Mucosa of rectum (tissue), 2 donors: ENCODE measurements at regions not wholly inside any gene's neighbourhood (a gene's known extent, or its start where the extent isn't known, plus 50 kb on each side); places are given as distances from the start of the nearest gene placed in this dataset.
A peak's percentile ranks its signal among the peaks of the same experiment; 100 is the strongest.

Source experiments
- H3K27ac ChIP-seq, 2 donors: one replicate each; pipeline ENCODE4 v1.7.0; 2013; ENCODE audit warnings: inconsistent platforms in 2 of 2, low read depth in 2 of 2, low read length in 2 of 2
- H3K27me3 ChIP-seq, 2 donors: one replicate each; pipeline ENCODE4 v1.7.0; 2013; ENCODE audit warnings: low read length in 2 of 2; ENCODE audit not compliant: control insufficient read depth in 2 of 2, insufficient read depth in 2 of 2
- H3K36me3 ChIP-seq, 2 donors: one replicate each; pipeline ENCODE4 v1.7.0; 2013; ENCODE audit warnings: low read length in 2 of 2; ENCODE audit not compliant: control insufficient read depth in 2 of 2, insufficient read depth in 2 of 2
- H3K4me1 ChIP-seq, 2 donors: one replicate each; pipeline ENCODE4 v1.7.0; 2013; ENCODE audit warnings: low read length in 2 of 2, mild to moderate bottlenecking in 1 of 2; ENCODE audit not compliant: control insufficient read depth in 2 of 2, insufficient read depth in 2 of 2
- H3K4me3 ChIP-seq, 2 donors: one replicate each; pipeline ENCODE4 v1.7.0; 2013; ENCODE audit warnings: low read length in 2 of 2
- H3K9ac ChIP-seq, 2 donors: one replicate each; pipeline ENCODE4 v1.7.0; 2013; ENCODE audit warnings: low read length in 2 of 2, low read depth in 1 of 2, mild to moderate bottlenecking in 1 of 2
- H3K9me3 ChIP-seq, 2 donors: one replicate each; pipeline ENCODE4 v1.7.0; 2013; ENCODE audit warnings: low read length in 2 of 2; ENCODE audit not compliant: control insufficient read depth in 2 of 2
- donor health status: healthy.
- donor health status: Normal muscosa, but diverticular disease.

DNA sequence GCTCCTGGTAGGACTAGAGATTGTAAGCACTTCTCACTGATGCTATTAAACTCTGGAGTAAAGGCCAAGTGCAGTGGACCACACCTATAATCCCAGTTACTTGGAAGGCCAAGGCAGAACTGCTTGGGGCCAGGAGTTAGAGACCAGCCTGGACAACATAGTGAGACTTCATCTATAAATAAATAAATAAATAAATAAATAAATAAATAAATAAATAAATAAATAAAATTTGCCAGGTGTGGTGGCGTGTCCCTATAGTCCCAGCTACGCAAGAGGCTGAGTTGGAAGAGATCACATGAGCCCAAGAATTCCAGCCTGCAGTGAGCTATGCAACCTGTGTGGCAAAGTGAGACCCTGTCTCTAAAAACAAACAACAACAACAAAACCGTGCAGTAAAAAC, 1475.7 kb downstream of the REEP3 start:
- H3K4me1 ChIP-seq = no peaks in the 10 kb centered on the region
- H3K4me3 ChIP-seq = no peak overlapping the region
- H3K9ac ChIP-seq = no peak overlapping the region
- no peaks in the 10 kb centered on the region for H3K27me3 ChIP-seq
- H3K36me3 ChIP-seq = no peaks in the 10 kb centered on the region
- no peak overlapping the region for H3K27ac ChIP-seq
- H3K9me3 ChIP-seq = no peaks in the 10 kb centered on the region

DNA sequence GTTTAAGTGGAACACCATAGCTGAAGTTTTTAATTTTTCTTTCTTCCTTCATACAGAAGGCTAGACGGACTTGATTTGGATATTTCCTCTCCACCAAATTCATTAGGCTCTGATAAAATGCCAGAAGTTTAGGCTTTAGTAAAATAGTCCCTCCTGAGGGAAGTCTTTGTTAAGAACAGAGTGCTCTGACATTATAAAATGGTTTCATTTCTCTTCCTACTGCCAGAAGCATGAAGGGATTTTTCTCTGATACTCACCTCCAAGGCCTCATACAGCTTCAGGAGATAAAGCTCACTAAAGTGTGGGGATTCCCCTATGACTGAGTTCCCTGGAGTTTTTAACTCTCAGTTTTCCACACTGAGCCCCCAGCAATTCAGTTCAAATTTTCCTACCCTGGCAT, 1489.6 kb downstream of the REEP3 start:
- no peaks in the 10 kb centered on the region for H3K36me3 ChIP-seq
- no peak overlapping the region for H3K27ac ChIP-seq
- no peak overlapping the region for H3K4me3 ChIP-seq
- no peaks in the 10 kb centered on the region for H3K9me3 ChIP-seq
- H3K27me3 ChIP-seq = no peaks in the 10 kb centered on the region
- no peaks in the 10 kb centered on the region for H3K4me1 ChIP-seq
- no peak overlapping the region for H3K9ac ChIP-seq

DNA sequence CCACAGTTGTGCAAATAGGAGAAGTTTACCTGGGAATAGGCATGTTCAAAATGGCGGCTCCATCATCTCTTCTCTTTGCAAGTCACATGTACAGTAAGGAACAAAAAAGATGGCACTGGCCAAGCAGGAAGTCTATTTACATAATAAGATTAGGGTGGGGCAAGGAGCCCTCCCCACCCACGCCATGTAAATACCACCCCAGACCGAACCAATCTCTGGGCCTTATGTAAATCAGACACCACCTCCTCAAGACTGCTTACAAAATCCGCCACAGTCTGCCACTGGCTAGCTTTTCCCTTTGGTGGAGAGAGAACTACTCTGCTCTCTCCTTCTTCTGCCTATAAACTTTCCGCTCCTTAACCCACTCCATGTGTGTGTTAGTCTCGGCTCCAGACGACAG, 1496.3 kb downstream of the REEP3 start:
- Histone ChIP-seq H3K4me1 (no peaks in the 10 kb centered on the region), H3K4me3 (no peak overlapping the region), H3K27ac (no peak overlapping the region), H3K9ac (no peak overlapping the region), H3K9me3 (no peaks in the 10 kb centered on the region), H3K27me3 (no peaks in the 10 kb centered on the region), H3K36me3 (no peaks in the 10 kb centered on the region)

DNA sequence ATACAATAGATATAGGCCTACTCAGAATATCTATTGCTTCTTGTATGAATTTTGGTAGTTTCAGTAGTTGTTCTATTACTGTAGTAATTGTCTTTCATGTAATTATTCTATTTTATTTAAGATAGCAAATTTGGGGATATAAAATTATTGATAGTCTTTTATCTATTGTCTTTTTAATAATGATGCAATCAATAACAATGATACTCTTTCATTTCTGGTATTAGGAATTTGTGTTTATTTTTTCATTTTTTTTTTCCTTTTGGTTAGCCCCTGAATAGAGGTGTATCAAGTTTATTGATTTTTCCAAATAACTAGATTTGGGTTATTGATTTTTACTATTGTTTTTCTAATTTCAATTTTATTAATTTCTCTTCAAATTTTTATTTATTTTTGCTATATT, 1503.7 kb downstream of the REEP3 start:
- Histone ChIP-seq H3K4me3 (no peak overlapping the region), H3K27ac (no peak overlapping the region), H3K36me3 (no peaks in the 10 kb centered on the region), H3K9ac (no peak overlapping the region), H3K27me3 (no peaks in the 10 kb centered on the region), H3K9me3 (no peaks in the 10 kb centered on the region), H3K4me1 (no peaks in the 10 kb centered on the region)

DNA sequence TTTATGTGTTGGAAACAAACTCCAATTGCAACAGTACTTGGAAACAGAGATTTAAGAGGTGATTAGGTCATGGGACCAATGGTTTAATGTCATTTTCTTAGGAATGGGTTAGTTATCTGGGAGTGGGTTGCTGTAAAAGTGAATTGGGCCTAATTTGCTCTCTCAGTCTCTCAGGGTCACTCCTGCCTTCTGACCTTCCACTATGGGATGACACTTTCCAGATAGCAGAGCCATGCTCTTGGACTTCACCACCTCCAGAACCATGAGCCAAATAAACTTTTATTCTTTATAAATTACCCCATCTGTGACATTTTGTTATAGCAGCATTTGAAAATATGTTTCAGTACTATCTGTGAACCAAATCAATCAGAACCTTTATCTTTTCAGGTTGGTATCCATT, 1509.1 kb downstream of the REEP3 start:
- Histone ChIP-seq H3K4me1 (no peaks in the 10 kb centered on the region), H3K9me3 (peaks cover 2 to 10% of the 10 kb centered on the region in 2 donors), H3K9ac (no peak overlapping the region), H3K4me3 (no peak overlapping the region), H3K27me3 (no peaks in the 10 kb centered on the region), H3K36me3 (no peaks in the 10 kb centered on the region), H3K27ac (no peak overlapping the region)

DNA sequence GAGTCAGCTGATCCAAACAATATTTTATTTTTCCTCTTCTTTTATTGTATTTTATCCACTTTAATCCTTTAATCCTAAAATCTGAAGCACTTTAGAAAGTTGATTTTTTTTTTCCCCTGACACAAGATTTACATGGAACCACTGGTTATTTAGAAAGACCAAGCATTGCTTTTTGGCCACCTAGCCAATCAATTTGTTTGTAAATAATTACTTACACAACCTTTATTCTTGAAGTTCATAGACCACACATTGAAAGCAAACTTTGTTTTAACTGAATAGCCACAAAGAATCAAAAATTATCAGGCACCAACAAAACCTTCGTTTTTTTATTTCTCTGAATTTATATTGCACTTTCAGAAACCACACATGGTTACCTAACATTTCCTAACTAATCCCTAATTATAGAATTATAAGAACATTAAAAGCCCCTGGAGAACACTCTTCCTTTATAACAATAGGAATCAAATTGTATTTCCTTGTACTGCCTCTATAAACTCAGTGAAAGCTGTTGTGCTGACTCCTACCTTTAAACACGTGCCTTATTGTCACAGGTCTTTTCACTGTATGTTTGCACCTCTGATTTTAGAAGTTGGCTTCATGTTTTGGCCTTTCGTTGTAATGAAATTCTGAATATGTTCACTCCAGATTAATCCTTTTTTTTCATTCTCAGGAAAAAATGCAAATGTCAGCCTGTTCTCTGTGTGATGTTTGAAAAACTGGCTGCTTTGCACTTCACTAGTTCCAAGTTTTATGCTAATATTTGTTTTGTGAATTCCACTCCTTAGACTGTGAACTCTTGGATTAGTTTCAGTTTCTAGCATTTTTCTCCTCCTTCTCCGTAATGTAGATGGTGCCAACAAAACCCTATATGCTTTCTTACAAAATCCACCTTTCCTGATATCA, 1511.9 kb downstream of the REEP3 start:
- H3K4me3 ChIP-seq = no peak overlapping the region
- no peak overlapping the region for H3K9ac ChIP-seq
- peaks cover 2 to 11% of the 10 kb centered on the region in 2 donors for H3K9me3 ChIP-seq
- no peaks in the 10 kb centered on the region for H3K4me1 ChIP-seq
- H3K36me3 ChIP-seq = no peaks in the 10 kb centered on the region
- peak overlapping the region in 1 of 2 donors; percentile 62 for H3K27ac ChIP-seq
- no peaks in the 10 kb centered on the region for H3K27me3 ChIP-seq

DNA sequence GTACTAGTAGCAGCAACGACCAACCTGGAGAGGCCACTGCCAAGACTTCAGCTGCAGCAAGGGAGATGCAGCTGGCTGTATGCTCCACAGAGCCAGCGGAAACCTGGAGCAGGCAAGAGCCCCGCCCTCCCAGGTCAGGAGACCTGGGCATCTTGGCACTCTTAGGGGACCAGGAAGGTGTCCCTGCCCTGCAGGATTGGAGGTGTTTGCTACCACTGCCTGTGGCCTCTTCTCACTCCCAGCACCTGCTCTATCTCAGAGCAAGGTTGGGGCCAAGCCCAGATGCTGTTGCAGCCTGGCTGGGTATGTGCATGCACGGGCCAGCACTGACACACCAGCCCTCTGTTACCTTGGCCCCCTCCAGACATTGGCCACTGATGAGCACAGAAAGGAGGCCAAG, 1512.8 kb downstream of the REEP3 start:
- no peak overlapping the region for H3K27ac ChIP-seq
- H3K27me3 ChIP-seq = no peaks in the 10 kb centered on the region

DNA sequence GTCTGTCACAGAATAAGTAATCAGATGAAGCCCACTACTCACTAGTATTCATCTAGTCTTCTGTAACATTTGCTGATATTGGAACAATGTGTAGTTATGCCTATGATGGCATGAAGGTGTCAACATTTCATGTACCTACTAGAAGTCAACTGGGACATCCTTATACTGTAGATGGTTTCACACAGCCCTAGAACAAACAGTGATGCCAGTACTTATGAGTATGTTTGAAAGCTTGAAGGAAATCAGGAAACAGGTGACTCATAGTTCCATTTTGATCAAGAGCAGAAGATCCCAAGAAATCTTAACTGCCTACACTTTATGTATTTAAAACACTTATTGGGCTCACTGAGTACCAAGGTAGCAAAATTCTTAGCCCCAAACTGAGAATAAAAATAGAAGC, 1519.6 kb downstream of the REEP3 start:
- Histone ChIP-seq H3K36me3 (no peaks in the 10 kb centered on the region), H3K9ac (no peak overlapping the region), H3K9me3 (no peaks in the 10 kb centered on the region), H3K4me3 (no peak overlapping the region), H3K27me3 (no peaks in the 10 kb centered on the region), H3K27ac (no peak overlapping the region), H3K4me1 (no peaks in the 10 kb centered on the region)

More for the DNA sequence above, 1512.8 kb downstream of the REEP3 start:
- H3K36me3 ChIP-seq = no peaks in the 10 kb centered on the region
- peaks cover 2 to 11% of the 10 kb centered on the region in 2 donors for H3K9me3 ChIP-seq
- no peak overlapping the region for H3K4me3 ChIP-seq
- no peaks in the 10 kb centered on the region for H3K4me1 ChIP-seq
- no peak overlapping the region for H3K9ac ChIP-seq

DNA sequence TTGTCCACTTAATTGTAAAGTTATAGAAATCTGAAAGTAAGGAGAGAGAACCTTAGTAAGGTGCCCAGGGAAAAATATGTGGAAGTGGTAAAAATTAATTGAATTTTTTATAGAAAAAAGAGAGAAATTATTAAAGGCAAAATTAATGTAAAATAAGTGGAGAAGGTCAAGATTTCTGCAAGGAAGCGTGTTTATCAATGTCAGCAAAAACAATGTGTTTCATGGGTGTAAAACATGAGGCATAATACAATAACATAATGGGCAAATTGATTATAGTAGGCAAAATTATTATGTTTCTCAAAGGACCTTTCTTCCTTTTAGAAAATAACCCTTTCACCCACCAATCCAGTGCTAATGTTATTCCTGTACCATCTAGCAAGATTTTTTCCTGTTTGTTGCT, 1520.1 kb downstream of the REEP3 start:
- Histone ChIP-seq H3K27ac (no peak overlapping the region), H3K4me3 (no peak overlapping the region), H3K4me1 (no peaks in the 10 kb centered on the region), H3K9ac (no peak overlapping the region), H3K27me3 (no peaks in the 10 kb centered on the region), H3K9me3 (no peaks in the 10 kb centered on the region), H3K36me3 (no peaks in the 10 kb centered on the region)

DNA sequence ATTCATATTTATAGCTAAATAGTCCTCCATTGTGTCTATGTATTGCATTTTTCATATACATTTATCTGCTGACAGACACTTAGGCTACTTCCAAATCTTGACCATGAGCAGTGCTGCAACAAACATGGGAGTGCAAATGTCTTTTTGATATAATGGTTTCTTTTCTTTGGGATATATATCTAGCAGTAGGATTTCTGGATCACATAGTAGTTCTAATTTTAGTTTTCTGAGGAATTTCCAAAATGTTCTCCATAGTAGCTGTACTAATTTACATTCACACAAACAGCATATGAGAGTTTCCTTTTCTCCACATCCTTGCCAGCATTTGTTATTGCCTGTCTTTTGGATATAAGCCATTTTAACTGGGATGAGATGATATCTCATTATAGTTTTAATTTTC, 1521.3 kb downstream of the REEP3 start:
- Histone ChIP-seq H3K27me3 (no peaks in the 10 kb centered on the region), H3K9ac (no peak overlapping the region), H3K9me3 (no peaks in the 10 kb centered on the region), H3K36me3 (no peaks in the 10 kb centered on the region), H3K4me1 (no peaks in the 10 kb centered on the region), H3K27ac (no peak overlapping the region), H3K4me3 (no peak overlapping the region)
